Endodermal cell (in vitro differentiated cells): ENCODE measurements at regions not wholly inside any gene's neighbourhood (a gene's known extent, or its start where the extent isn't known, plus 50 kb on each side); places are given as distances from the start of the nearest gene placed in this dataset.

Source experiments
- DNase-seq: peaks from one replicate; pipeline ENCODE4 v3.0.0-alpha.2; 2017
- H3K27ac ChIP-seq: 2 replicates; pipeline ENCODE4 v1.5.1; 2013; ENCODE audit warnings: mild to moderate bottlenecking, low read depth, low read length, moderate library complexity
- H3K27me3 ChIP-seq: 2 replicates; pipeline ENCODE4 v1.6.1; 2013; ENCODE audit warnings: mild to moderate bottlenecking, low read length, moderate library complexity; ENCODE audit not compliant: insufficient read depth, control insufficient read depth, poor library complexity, severe bottlenecking
- H3K36me3 ChIP-seq: 2 replicates; pipeline ENCODE4 v1.7.0; 2013; ENCODE audit warnings: mild to moderate bottlenecking, low read length, moderate library complexity; ENCODE audit not compliant: control insufficient read depth, insufficient read depth
- H3K4me1 ChIP-seq: one replicate; pipeline ENCODE4 v1.7.0; 2013; ENCODE audit warnings: low read length; ENCODE audit not compliant: control insufficient read depth, insufficient read depth
- H3K4me3 ChIP-seq: 2 replicates; pipeline ENCODE4 v1.5.1; 2013; ENCODE audit warnings: mild to moderate bottlenecking, low read length, moderate library complexity
- H3K9ac ChIP-seq: 2 replicates; pipeline ENCODE4 v1.6.1; 2013; ENCODE audit warnings: mild to moderate bottlenecking, low read length, moderate library complexity; ENCODE audit not compliant: poor library complexity, severe bottlenecking; ENCODE audit errors: extremely low read depth
- H3K9me3 ChIP-seq: 2 replicates; pipeline ENCODE4 v1.6.1; 2013; ENCODE audit warnings: mild to moderate bottlenecking, low read length, moderate library complexity; ENCODE audit not compliant: control insufficient read depth
- H3K27ac Mint-ChIP-seq: 2 replicates; pipeline ENCODE4 v1.8.0; 2020; ENCODE audit warnings: mixed read lengths
- H3K27me3 Mint-ChIP-seq: 2 replicates; pipeline ENCODE4 v1.8.0; 2021; ENCODE audit warnings: mild to moderate bottlenecking, mixed read lengths; ENCODE audit not compliant: insufficient read depth
- H3K36me3 Mint-ChIP-seq: 2 replicates; pipeline ENCODE4 v1.8.0; 2020; ENCODE audit warnings: low read depth, mixed read lengths
- H3K4me1 Mint-ChIP-seq: 2 replicates; pipeline ENCODE4 v1.8.0; 2020; ENCODE audit warnings: mixed read lengths
- H3K4me3 Mint-ChIP-seq: 2 replicates; pipeline ENCODE4 v1.8.0; 2020; ENCODE audit warnings: mild to moderate bottlenecking, moderate library complexity, mixed read lengths
- H3K9me3 Mint-ChIP-seq: 2 replicates; pipeline ENCODE4 v1.8.0; 2020; ENCODE audit warnings: mild to moderate bottlenecking, mixed read lengths
- CTCF ChIP-seq: fragments of 200-600 bp; sonication (generic); conservative IDR thresholded peaks from 2 replicates; pipeline ENCODE4 v1.5.0; 2021; ENCODE audit warnings: antibody characterized with exemption, mild to moderate bottlenecking
- WGBS, 2 experiments: methylation state at CpG; one replicate each; pipeline versions ENCODE4 v1.1.5 to v1.1.7; 2013; ENCODE audit warnings: missing lambda C conversion rate in 2 of 2, mixed read lengths in 1 of 2; ENCODE audit not compliant: insufficient coverage in 1 of 2, insufficient read length in 1 of 2; 5-methylcytosine and 5-hydroxymethylcytosine counted together

- H3K9me3 Mint-ChIP-seq = no peaks in the 10 kb centered on the region
- 76 to 78% methylated on average over 4 of the region's 5 CpGs for WGBS, 2 experiments
- Histone ChIP-seq H3K9ac (no peak overlapping the region), H3K9me3 (no peaks in the 10 kb centered on the region), H3K36me3 (no peaks in the 10 kb centered on the region), H3K27me3 (no peaks in the 10 kb centered on the region), H3K4me3 (no peak overlapping the region), H3K4me1 (no peaks in the 10 kb centered on the region), H3K27ac (no peak overlapping the region)
- DNase-seq = no peak
- TF ChIP-seq CTCF = no peak
- H3K27me3 Mint-ChIP-seq = no peaks in the 10 kb centered on the region
- no peak overlapping the region for H3K4me3 Mint-ChIP-seq
- peaks cover 11% of the 10 kb centered on the region for H3K4me1 Mint-ChIP-seq
- H3K27ac Mint-ChIP-seq = no peak overlapping the region
- no peaks in the 10 kb centered on the region for H3K36me3 Mint-ChIP-seq
Measured at GRCh38 chr16:6153901-6154300, 1056.3 kb upstream of the EEF2KMT start.

- H3K4me1 ChIP-seq = no peaks in the 10 kb centered on the region
- H3K36me3 ChIP-seq = no peaks in the 10 kb centered on the region
- no peak overlapping the region for H3K27ac Mint-ChIP-seq
- H3K27me3 ChIP-seq = no peaks in the 10 kb centered on the region
- peaks cover 5% of the 10 kb centered on the region for H3K9me3 Mint-ChIP-seq
- H3K4me3 ChIP-seq = no peak overlapping the region
- H3K4me3 Mint-ChIP-seq = no peak overlapping the region
- 93 to 97% methylated on average over 10 of the region's 10 CpGs for WGBS, 2 experiments
- H3K9me3 ChIP-seq = peaks cover 15% of the 10 kb centered on the region
- TF ChIP-seq CTCF = no peak
- H3K9ac ChIP-seq = no peak overlapping the region
- no peak overlapping the region for H3K27ac ChIP-seq
- peaks cover 11% of the 10 kb centered on the region for H3K4me1 Mint-ChIP-seq
- no peak for DNase-seq
- H3K27me3 Mint-ChIP-seq = peaks cover 7% of the 10 kb centered on the region
- H3K36me3 Mint-ChIP-seq = no peaks in the 10 kb centered on the region
Measured at GRCh38 chr16:6149031-6149430, 1051.4 kb upstream of the EEF2KMT start.

- 85 to 100% methylated on average over 2 of the region's 2 CpGs for WGBS, 2 experiments
- Histone ChIP-seq H3K4me3 (no peak overlapping the region), H3K27me3 (no peaks in the 10 kb centered on the region), H3K4me1 (no peaks in the 10 kb centered on the region), H3K27ac (no peak overlapping the region), H3K36me3 (no peaks in the 10 kb centered on the region), H3K9ac (no peak overlapping the region), H3K9me3 (peaks cover 15% of the 10 kb centered on the region)
- Mint-ChIP-seq H3K36me3 (no peaks in the 10 kb centered on the region), H3K4me1 (peaks cover 11% of the 10 kb centered on the region), H3K9me3 (peaks cover 5% of the 10 kb centered on the region), H3K4me3 (no peak overlapping the region), H3K27me3 (peaks cover 7% of the 10 kb centered on the region), H3K27ac (no peak overlapping the region)
- DNase-seq = no peak
- no peak for TF ChIP-seq CTCF
Measured at GRCh38 chr16:6148361-6148760, 1050.8 kb upstream of the EEF2KMT start.
